ENCODE measurements at regions not wholly inside any gene's neighbourhood (a gene's known extent, or its start where the extent isn't known, plus 50 kb on each side); places are given as distances from the start of the nearest gene placed in this dataset.
"Not testable (repeated sequence)": the region's sequence is repeated elsewhere in the genome, so short reads cannot be mapped to it uniquely, and the experiment has no call there.

- not testable (repeated sequence) for TF ChIP-seq CTCF, POLR2A (IDR thresholded peaks at IDR 0.05)
Observed at GRCh38 chr6:60903860-60904259, 1382.2 kb downstream of the KHDRBS2 start.

Measured in thyroid gland (tissue), 4 donors.